ENCODE measurements at regions not wholly inside any gene's neighbourhood (a gene's known extent, or its start where the extent isn't known, plus 50 kb on each side); places are given as distances from the start of the nearest gene placed in this dataset.
"Not testable (repeated sequence)": the region's sequence is repeated elsewhere in the genome, so short reads cannot be mapped to it uniquely, and the experiment has no call there.

DNA sequence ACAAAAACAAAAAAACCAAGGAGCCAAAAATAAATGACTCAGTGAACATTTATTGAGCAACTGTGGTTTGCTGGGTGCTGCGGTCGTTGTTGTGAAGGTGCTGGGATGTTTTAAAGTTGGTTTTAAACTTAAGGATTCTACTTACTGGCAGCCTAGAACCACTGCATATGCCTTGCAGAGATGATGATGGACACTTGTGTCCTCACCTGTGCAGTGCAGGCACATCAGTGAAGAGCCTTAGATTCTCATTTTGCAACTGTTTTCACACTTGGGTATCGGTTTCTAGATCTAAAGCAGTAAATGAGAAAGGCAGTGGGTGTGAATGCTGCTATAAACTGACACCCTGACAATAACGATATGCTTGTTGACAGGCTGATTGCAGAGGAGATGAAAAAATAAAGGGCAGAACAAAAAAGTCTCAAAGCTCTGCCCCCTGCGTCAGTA lies 68.8 kb downstream of the UTRN start:
- FAIRE-seq: no peak
- no peak for DNase-seq (ENCODE audit: low spot score in 2 of 2)

DNA sequence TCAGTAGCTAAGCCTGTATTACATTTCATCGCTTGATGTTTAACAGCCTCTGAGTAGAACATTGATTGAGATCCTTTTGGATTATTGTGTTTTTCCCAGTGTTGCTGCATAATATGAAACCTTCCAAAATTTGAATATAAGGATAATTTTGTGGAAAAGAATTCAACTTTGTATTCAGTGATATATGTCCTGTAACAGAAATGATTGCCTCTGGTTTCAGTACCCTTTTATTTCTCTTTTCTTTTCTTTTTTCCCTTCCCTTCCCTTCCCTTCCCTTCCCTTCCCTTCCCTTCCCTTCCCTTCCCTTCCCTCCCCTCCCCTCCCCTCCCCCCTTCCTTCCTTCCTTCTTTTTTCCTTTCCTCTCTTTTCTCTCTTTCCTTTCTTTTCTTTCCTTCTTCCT lies 74.6 kb downstream of the UTRN start:
- DNase-seq (ENCODE audit: low spot score in 2 of 2) (no peak), FAIRE-seq (no peak)

DNA sequence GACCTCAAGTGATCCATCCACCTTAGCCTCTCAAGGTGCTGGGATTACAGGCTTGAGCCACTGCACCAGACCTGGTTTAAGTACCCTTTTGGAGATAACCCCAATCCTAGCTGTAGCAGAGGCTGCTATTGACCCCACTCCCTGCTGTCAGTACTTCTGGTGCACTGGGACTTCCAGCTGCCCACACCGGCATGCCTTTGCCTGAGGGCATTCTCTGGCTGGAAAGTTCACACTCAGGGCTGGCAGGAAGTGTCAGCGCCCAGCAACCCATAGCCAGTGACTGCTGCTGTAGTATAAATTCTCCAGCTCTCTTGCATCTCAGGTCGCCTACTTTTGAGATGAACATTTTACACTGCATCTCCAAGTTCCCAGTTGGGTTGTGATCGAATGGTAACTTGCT lies 75.3 kb downstream of the UTRN start:
- FAIRE-seq: no peak
- no peak for DNase-seq (ENCODE audit: low spot score in 2 of 2)

DNA sequence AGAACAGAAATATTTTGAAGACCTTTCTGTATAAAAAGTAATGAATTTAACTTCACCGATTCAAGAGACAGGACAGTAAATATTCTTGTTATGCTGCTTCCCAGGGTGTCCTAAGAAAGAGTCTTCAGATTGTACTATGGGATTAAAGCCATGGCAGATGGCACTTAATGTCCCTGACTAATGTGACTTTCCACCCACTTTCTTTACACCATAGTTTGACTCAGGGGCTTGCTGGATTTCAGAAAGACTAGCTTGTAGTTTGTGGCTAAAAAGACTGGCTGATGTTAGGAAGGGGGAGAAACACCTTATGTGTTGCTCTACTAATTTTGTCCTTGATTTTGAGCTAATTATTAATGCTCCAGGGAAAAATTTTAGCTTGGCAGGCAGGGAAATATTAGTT lies 75.9 kb downstream of the UTRN start:
- DNase-seq (ENCODE audit: low spot score in 2 of 2) (no peak), FAIRE-seq (no peak)

DNA sequence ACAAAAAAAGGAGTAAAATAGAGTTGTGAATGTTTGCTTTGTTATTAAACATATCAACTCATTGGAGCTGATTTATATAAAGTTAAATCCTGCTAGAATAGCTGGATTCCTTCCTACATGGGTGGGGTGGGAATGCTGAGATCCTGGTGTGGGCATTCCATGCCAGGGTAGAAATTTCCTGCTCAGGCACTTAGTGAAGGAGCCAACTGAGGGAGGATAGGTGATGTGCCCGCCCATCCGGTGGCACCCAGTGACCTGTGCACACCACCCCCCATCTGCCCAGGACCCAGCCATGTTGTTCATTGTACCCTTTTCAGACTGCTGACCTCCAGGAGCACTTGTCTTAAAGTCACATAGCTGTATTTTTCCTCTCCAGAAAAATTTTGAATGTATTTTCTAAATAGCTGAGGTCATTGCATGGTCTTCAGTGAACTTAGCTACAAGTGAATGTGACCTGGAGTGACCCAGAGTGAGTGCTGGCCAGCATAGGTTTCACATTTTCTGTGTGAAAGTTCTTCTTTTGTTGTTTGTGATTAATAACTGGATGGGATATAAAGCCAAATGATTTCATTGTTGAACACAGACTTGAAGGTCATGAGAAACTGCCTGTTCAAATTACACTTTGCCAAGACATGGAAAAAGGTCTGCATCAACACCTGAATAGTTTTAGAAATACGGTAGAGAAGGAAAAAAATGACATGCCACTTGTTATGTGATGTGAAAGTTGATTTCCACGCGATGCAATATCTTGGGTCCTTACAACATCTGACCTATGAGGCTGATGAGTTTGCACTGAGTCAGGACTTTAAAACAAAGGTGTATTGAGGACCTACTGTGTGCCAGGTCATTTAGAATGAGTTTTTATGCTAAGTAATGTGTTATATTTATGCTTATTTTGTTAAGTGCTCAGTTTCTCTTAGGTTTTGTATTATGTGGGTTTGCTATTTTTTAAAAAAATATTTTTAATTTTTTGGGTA lies 77.2 kb downstream of the UTRN start:
- FAIRE-seq (peak; percentile 24), DNase-seq (ENCODE audit: low spot score in 2 of 2) (no peak)

DNA sequence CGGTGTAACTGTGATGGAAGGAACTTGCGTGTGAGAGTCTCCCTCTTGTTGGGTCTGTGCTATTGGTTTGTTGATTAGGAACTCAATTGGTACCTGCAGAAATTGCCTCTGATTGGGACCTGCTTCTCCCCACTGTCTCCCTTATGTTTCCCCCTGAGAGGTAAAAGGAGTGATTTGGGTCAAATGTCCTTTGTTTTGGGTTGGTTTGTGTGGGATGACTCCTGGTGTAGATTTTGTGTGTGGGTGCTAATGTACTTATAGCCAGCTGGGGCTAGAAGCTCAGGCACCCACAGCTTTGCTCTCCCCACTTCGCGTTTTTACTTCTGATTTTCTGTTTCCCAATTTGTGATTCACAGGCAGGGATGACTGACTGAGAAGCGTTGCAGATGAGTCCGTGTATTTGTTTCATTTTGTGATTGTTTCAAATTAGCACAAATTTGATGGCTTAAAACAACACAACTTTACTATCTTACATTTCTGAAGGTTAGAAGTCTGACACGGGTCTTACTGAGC lies 79.1 kb downstream of the UTRN start:
- DNase-seq (ENCODE audit: low spot score in 2 of 2): no peak
- FAIRE-seq: no peak

DNA sequence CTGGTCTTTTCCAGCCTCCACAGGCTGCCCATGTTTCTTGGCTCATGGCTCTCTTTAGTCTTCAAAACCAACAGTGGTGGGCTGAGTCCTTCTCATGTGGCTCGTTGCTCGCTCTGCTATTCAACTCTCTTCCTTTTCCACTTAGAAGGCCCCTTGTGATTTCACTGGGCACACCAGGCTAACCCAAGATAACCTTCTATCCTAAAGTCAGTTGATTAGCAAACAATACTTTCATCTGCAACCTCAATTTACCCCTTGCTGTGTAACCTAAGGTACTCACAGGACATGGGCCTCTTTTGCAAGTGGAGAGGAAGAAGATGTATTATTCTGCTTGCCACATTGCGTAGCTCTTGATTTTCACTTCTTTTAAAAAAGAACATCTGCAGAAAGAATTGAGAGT lies 79.6 kb downstream of the UTRN start:
- DNase-seq (ENCODE audit: low spot score in 2 of 2): no peak
- no peak for FAIRE-seq

DNA sequence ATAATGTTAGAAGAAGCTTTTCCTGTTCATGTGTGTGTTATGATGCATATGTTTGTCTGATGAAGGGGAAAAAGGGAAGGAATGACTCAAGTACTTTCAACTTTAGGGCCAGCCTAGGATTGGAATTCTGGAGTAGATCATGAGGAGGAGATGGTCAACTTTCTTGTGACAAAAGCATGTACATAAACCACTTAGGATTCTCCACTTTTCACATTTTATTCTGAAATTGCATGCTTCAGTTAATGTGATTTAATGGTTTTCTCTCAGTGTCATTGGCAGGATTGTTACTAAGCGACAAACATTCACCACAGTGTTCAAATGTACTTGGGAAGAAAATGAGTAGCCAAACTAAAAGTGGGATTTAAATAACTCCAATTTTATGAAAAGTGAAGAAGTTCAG lies 80.1 kb downstream of the UTRN start:
- no peak for DNase-seq (ENCODE audit: low spot score in 2 of 2)
- FAIRE-seq: no peak

DNA sequence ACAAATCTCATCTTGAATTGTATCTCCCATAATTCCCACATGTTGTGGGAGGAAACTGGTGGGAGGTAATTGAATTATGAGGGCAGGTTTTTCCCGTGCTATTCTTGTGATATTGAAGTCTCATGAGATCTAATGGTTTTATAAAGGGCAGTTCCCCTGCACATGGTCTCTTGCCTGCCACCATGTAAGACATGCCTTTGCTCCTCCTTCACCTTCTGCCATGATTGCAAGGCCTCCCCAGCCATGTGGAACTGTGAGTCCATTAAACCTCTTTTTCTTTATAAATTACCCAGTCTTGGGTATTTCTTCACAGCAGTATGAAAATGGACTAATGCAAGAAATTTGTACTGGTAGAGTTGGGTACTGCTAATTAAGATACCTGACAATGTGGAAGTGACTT lies 84.6 kb downstream of the UTRN start:
- FAIRE-seq; DNase-seq (ENCODE audit: low spot score in 2 of 2): not testable (repeated sequence)

DNA sequence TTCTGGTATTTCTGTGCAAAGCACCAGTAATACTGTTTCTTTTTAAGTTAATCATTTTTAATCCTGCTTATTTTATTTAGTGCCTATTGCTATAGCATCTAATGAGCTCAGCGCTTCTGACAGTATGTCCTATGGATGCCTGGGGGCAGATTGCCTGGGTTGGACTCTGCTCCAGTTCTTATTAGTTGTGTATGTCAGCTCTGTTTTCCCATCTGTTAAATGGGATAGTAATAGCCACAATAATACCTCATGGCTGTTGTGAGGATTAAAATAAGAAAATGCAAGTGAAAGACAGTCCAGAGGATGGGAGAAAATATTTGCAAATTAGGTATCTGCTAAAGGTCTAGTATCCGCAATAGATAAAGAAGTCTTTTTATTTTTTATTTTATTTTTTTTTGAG lies 87.0 kb downstream of the UTRN start:
- no peak for FAIRE-seq
- DNase-seq (ENCODE audit: low spot score in 2 of 2): no peak

DNA sequence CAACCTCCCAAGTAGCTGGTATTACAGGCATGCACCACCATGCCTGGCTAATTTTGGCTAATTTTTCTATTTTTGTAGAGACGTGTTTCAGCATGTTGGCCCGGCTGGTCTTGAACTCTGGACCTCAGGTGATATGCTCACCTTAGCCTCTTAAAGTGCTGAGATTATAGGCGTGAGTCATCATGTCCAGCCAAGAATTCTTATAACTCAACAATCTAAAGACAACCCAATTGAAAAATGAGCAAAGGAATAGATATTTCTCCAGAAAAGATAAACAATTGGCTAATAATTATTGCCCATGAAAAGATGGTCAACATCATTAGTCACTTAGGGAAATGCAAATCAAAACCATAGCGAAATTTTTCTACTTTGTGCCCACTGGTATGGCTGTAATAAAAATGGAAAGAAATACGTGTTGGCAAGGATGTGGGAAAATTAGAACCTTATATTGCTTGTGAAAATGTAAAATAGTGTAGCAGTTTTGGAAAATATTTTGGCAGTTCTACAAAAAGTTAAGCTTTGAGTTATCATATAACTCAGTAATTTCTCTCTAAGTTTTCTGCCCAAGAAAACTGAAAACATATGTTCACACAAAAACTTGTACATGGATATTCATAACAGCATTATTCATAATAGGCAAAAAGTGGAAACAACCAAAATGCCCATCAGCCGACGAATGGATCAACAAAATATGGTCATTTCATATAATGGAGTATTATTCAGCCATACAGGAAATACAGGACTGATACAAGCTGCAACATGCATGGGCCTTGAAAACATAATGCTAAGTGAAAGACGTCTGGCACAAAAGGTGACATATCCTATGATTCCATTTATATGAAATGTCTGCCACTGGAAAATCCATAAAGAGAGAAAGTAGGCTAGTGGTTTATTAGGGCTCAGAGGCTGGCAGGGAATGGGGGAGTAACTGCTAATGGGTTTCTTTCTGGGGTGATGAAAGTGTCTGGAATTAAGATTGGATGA lies 87.8 kb downstream of the UTRN start:
- no peak for FAIRE-seq
- DNase-seq (ENCODE audit: low spot score in 2 of 2): no peak

DNA sequence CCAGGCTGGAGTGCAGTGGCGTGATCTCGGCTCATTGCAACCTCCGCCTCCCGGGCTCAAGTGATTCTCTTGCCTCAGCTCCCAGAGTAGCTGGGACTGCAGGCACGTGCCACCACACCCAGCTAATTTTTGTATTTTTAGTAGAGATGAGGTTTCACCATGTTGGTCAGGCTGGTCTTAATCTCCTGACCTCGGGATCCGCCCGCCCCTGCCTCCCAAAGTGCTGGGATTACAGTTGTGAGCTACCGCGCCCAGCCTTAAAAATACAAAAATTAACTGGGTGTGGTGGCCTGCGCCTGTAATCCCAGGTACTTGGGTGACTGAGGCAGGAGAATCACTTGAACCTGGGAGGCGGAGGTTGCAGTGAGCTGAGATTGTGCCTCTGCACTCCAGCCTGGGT lies 89.4 kb downstream of the UTRN start:
- FAIRE-seq; DNase-seq (ENCODE audit: low spot score in 2 of 2): not testable (repeated sequence)

DNA sequence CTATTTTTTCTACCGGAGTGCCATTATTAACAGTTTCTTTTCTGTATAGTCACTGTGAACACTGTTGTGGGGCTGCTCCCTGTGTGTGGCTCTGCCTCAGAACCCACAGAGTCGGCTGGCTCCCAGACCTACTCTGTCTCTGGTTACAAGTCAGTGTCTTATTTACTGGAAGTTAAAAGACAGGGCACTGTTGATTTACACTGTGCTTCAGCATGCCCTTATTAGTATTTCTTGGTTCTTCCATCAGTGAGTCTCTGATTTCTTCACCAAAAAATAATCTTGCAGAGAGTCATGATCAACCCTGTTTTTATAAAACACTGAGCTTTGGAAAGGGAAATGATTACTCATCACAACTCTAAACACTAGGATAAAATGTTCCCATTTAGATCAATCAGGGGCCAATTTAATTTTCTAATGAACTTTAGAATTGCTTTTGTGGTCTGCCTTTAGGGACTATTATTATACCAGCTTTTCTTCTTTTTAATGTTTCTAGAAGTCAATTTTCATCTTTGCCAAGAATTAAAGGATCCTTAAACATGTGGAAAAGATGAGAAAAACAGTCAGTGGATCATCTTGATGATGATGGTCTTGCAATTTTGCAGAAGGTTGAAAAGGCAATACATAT lies 92.6 kb downstream of the UTRN start:
- DNase-seq (ENCODE audit: low spot score in 2 of 2) (peak in 1 of 2 donors; percentile 7), FAIRE-seq (no peak)

DNA sequence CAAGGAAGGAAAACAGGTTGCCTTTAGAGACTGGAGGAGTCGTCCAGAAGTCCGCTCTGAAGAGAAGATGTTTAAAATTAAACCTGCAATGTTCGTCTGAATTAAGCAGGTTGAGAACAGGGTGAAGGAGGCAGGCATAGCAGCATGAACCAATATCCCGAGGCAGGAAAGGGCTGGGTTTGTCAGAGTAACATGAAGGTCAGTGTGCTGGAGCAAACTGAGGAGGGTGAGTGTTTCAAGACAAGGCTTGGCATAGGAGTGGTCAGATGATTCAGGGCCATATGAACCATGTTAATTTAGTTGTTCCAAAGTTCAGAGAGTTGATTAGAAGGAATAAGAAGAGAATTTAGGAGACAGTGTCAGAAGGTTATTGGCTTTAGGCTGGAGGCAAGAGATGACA lies 93.3 kb downstream of the UTRN start:
- FAIRE-seq (no peak), DNase-seq (ENCODE audit: low spot score in 2 of 2) (no peak)

DNA sequence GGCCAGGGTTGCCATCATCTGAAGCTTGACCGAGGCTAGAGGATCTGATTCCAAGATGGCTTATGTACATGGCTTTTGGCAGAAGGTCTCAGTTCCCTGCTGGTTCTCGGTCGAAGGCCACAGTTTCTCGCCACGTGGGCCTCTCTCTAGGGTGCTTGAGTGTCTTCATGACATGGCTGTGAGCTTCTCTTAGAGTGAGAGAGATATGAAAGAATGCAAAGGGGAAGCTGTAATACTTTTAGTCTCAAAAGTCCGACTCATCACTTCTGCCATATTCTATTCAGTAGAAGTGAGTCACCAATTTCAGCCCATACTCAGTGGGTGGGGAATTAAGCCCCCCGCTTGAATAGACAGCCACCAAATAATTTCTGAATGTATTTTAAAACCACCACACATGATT lies 94.2 kb downstream of the UTRN start:
- FAIRE-seq: no peak
- DNase-seq (ENCODE audit: low spot score in 2 of 2): no peak

DNA sequence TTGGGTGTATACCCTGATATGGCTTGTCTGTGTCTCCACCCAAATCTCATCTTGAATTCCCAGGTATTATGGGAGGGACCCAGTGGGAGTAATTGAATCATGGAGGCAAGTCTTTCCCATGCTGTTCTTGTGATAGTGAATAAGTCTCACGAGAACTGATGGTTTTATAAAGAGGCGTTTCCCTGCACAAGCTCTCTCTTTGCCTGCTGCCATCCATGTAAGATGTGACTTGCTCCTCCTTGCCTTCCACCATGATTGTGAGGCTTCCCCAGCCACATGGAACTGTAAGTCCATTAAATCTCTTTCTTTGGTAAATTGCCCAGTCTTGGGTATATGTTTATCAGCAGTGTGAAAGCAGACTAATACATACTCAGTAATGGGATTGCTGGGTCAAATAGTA lies 96.4 kb downstream of the UTRN start:
- not testable (repeated sequence) for FAIRE-seq; DNase-seq (ENCODE audit: low spot score in 2 of 2)

DNA sequence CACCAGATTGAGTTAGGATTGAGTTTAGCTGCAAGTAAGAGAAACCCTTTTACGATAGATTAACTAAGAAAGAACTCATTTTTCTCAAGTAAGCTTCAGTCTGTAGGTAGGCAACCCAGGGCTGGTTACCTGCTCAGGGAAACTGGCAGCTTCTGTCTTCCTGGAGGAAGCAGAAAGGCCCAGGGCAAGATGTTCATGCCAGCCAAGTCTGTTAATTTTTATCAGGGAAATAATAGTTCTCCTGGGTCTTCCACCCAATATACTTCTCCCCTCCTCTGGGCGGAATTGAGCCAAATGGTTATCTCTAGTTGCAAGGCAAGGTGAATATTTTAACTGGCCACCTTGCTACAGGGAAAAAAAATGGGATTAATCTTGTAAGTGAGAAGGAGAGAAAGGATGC lies 98.2 kb downstream of the UTRN start:
- FAIRE-seq (no peak), DNase-seq (ENCODE audit: low spot score in 2 of 2) (no peak)

DNA sequence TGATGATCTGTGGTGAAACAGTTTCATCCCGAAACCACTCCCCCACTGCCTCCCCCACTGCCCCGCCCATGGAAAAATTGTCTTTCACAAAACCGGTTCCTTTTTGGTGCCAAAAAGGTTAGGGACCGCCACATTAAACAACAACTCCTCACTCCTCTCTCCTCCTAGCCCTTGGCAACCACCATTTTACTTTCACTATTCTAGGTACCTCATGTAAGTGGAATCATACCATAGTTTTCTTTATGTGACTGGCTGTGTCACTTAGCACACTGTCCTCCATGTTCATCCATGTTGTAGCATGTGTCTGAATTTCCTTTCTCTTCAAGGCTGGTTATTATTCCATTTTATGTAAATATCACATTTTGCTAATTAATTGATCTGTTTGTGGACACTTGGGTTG lies 99.3 kb downstream of the UTRN start:
- FAIRE-seq: no peak

DNA sequence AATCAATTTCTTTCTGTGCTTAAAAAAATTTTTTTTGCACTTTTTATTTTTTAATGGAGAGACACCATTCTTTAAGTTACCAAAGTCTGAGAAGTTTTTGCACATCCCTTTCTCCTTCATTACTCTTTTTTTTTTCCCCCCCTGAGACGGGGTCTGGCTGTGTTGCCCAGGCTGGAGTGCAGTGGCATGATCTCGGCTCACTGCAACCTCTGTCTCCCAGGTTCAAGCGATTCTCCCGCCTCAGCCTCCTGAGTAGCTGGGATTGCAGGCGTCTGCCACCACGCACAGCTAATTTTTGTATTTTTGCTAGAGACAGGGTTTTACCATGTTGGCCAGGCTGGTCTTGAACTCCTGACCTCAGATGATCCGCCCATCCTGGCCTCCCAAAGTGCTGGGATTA lies 104.3 kb downstream of the UTRN start:
- DNase-seq (ENCODE audit: low spot score in 2 of 2); FAIRE-seq: not testable (repeated sequence)

More for the DNA sequence above, 99.3 kb downstream of the UTRN start:
- no peak for DNase-seq (ENCODE audit: low spot score in 2 of 2)

DNA sequence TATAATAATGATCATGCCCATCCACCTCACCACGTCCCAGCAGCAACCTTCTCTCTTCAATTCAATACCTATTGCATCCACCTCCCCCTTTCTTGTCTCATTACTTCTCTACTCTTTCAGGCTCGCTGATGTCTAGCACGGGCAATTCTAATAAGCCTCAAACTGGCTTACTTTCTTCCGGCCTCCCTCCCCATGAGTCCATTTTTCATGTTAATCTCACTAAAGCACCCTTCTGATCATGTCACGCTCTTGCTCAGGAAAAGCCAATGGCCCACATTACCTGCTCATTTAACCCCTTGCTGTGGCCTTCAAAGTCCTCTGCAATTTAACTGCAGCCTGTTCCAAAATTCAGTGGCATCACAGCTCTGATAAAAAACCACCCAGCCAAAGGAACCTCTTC lies 105.1 kb downstream of the UTRN start:
- DNase-seq (ENCODE audit: low spot score in 2 of 2): no peak
- FAIRE-seq: no peak
